ENCODE measurements at regions not wholly inside any gene's neighbourhood (a gene's known extent, or its start where the extent isn't known, plus 50 kb on each side); places are given as distances from the start of the nearest gene placed in this dataset.

DNA sequence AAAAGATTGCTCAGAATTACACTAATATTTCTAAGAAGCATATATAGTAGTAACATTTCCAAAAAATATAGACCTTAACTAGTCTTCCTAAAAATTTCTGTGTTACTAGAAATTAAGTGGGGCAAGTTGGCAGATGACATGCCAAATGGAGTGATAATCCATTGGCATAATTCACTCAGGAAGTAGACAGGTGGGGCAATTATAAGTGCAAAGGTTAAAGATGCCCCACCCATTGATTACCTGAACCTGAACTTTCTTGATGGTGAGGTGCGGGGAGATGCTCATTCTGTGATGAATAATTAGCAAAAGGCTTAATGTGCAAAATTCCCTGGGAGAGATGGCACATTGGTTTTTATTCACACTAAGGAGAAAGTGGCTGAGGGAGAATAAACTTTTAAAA is 145.8 kb upstream of the RASGEF1B start:
- no peaks in the 10 kb centered on the region for H3K9me3 ChIP-seq (ENCODE audit: control insufficient read depth, insufficient read depth, low read depth, low read length)
- no peak overlapping the region for H3K4me3 ChIP-seq (ENCODE audit: low read depth in 2 of 2, low read length in 2 of 2)
- DNase-seq (ENCODE audit: low read depth, low spot score) (no peak), ATAC-seq (no peak)
- in situ Hi-C loops (cut with HindIII; ENCODE audit: low pct_unique_long_range_greater_than_20kb, low sequenced_read_pairs) (no loop called here), intact Hi-C loops (cut with micrococcal nuclease; ENCODE audit: unreplicated experiment) (no loop called here)
- no TSS peak for BruUV-seq (replicated peaks)
- no peaks in the 10 kb centered on the region for H3K27me3 ChIP-seq (ENCODE audit: control insufficient read depth, insufficient read depth, low read length)
- CTCF ChIA-PET, result no interaction called here
- no peak overlapping the region for H3K27ac ChIP-seq (ENCODE audit: low read length)
- POLR2A ChIA-PET, result no interaction called here
- TF ChIP-seq SIN3A (IDR thresholded peaks at IDR 0.05; ENCODE audit: borderline replicate concordance, insufficient read depth, low read depth, low read length) (no peak), POLR2AphosphoS5 (IDR thresholded peaks at IDR 0.05; ENCODE audit: low read depth, low read length) (no peak), TCF7L2 (IDR thresholded peaks at IDR 0.05; ENCODE audit: low read depth, low read length) (no peak)
- TF ChIP-seq, protein P1, sequence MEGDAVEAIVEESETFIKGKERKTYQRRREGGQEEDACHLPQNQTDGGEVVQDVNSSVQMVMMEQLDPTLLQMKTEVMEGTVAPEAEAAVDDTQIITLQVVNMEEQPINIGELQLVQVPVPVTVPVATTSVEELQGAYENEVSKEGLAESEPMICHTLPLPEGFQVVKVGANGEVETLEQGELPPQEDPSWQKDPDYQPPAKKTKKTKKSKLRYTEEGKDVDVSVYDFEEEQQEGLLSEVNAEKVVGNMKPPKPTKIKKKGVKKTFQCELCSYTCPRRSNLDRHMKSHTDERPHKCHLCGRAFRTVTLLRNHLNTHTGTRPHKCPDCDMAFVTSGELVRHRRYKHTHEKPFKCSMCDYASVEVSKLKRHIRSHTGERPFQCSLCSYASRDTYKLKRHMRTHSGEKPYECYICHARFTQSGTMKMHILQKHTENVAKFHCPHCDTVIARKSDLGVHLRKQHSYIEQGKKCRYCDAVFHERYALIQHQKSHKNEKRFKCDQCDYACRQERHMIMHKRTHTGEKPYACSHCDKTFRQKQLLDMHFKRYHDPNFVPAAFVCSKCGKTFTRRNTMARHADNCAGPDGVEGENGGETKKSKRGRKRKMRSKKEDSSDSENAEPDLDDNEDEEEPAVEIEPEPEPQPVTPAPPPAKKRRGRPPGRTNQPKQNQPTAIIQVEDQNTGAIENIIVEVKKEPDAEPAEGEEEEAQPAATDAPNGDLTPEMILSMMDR (IDR thresholded peaks at IDR 0.05), result no peak
- TF ChIP-seq, protein P2, sequence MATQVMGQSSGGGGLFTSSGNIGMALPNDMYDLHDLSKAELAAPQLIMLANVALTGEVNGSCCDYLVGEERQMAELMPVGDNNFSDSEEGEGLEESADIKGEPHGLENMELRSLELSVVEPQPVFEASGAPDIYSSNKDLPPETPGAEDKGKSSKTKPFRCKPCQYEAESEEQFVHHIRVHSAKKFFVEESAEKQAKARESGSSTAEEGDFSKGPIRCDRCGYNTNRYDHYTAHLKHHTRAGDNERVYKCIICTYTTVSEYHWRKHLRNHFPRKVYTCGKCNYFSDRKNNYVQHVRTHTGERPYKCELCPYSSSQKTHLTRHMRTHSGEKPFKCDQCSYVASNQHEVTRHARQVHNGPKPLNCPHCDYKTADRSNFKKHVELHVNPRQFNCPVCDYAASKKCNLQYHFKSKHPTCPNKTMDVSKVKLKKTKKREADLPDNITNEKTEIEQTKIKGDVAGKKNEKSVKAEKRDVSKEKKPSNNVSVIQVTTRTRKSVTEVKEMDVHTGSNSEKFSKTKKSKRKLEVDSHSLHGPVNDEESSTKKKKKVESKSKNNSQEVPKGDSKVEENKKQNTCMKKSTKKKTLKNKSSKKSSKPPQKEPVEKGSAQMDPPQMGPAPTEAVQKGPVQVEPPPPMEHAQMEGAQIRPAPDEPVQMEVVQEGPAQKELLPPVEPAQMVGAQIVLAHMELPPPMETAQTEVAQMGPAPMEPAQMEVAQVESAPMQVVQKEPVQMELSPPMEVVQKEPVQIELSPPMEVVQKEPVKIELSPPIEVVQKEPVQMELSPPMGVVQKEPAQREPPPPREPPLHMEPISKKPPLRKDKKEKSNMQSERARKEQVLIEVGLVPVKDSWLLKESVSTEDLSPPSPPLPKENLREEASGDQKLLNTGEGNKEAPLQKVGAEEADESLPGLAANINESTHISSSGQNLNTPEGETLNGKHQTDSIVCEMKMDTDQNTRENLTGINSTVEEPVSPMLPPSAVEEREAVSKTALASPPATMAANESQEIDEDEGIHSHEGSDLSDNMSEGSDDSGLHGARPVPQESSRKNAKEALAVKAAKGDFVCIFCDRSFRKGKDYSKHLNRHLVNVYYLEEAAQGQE (IDR thresholded peaks at IDR 0.05; ENCODE audit: insufficient read depth in 1 of 2, low read depth in 2 of 2, low read length in 1 of 2), result no peak
- no peaks in the 10 kb centered on the region for H3K36me3 ChIP-seq (ENCODE audit: control insufficient read depth, insufficient read depth, low read length)
- H3K4me1 ChIP-seq (ENCODE audit: control insufficient read depth, insufficient read depth, low read length), result no peaks in the 10 kb centered on the region

DNA sequence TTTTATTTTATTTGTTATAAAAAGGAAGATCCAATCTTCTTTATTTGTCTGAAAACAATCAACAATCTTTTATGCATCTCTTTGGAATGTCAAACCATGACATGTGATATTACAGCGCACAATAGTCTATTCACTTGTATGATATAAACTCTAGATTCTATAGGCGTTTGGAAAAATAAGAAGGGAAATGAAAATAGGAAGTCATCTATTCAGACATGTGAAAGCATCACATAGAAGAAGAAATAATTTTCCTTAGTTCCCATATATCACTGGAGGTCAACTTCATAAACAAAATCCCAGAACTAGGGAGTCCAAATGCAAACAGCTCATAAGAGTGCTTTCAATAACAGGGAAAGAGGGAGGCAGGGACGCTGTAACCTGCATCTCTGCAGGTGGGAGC is 139.5 kb upstream of the RASGEF1B start:
- in situ Hi-C loops (cut with HindIII; ENCODE audit: low pct_unique_long_range_greater_than_20kb, low sequenced_read_pairs), result no loop called here
- Histone ChIP-seq H3K9me3 (ENCODE audit: control insufficient read depth, insufficient read depth, low read depth, low read length) (no peaks in the 10 kb centered on the region), H3K4me3 (ENCODE audit: low read depth in 2 of 2, low read length in 2 of 2) (no peak overlapping the region), H3K27me3 (ENCODE audit: control insufficient read depth, insufficient read depth, low read length) (no peaks in the 10 kb centered on the region), H3K36me3 (ENCODE audit: control insufficient read depth, insufficient read depth, low read length) (no peaks in the 10 kb centered on the region), H3K4me1 (ENCODE audit: control insufficient read depth, insufficient read depth, low read length) (no peaks in the 10 kb centered on the region), H3K27ac (ENCODE audit: low read length) (no peak overlapping the region)
- intact Hi-C loops (cut with micrococcal nuclease; ENCODE audit: unreplicated experiment), result no loop called here
- no TSS peak for BruUV-seq (replicated peaks)
- POLR2A ChIA-PET, result no interaction called here
- DNase-seq (ENCODE audit: low read depth, low spot score) (no peak), ATAC-seq (no peak)
- TF ChIP-seq, protein P2 (IDR thresholded peaks at IDR 0.05; ENCODE audit: insufficient read depth in 1 of 2, low read depth in 2 of 2, low read length in 1 of 2), result no peak
- TF ChIP-seq, protein P1 (IDR thresholded peaks at IDR 0.05), result no peak
- TF ChIP-seq POLR2AphosphoS5 (IDR thresholded peaks at IDR 0.05; ENCODE audit: low read depth, low read length) (no peak), SIN3A (IDR thresholded peaks at IDR 0.05; ENCODE audit: borderline replicate concordance, insufficient read depth, low read depth, low read length) (no peak), TCF7L2 (IDR thresholded peaks at IDR 0.05; ENCODE audit: low read depth, low read length) (no peak)
- CTCF ChIA-PET, result no interaction called here

Measured in Panc1 (cell line).